NCI-H1092 (cell line): ENCODE measurements at regions not wholly inside any gene's neighbourhood (a gene's known extent, or its start where the extent isn't known, plus 50 kb on each side); places are given as distances from the start of the nearest gene placed in this dataset.

Experiments used
- DNase-seq: peaks from one replicate; lab custom pipeline; 2025; lab: John Stamatoyannopoulos, UW

- DNase-seq, result no peak
Observed at GRCh38 chr2:144715992-144716391, 196.1 kb upstream of the ZEB2 start.

GRCh38 chr2:144713410-144713809 is 193.5 kb upstream of the ZEB2 start:
- no peak for DNase-seq

GRCh38 chr2:144712550-144712940 is 192.6 kb upstream of the ZEB2 start:
- DNase-seq, result no peak

DNA sequence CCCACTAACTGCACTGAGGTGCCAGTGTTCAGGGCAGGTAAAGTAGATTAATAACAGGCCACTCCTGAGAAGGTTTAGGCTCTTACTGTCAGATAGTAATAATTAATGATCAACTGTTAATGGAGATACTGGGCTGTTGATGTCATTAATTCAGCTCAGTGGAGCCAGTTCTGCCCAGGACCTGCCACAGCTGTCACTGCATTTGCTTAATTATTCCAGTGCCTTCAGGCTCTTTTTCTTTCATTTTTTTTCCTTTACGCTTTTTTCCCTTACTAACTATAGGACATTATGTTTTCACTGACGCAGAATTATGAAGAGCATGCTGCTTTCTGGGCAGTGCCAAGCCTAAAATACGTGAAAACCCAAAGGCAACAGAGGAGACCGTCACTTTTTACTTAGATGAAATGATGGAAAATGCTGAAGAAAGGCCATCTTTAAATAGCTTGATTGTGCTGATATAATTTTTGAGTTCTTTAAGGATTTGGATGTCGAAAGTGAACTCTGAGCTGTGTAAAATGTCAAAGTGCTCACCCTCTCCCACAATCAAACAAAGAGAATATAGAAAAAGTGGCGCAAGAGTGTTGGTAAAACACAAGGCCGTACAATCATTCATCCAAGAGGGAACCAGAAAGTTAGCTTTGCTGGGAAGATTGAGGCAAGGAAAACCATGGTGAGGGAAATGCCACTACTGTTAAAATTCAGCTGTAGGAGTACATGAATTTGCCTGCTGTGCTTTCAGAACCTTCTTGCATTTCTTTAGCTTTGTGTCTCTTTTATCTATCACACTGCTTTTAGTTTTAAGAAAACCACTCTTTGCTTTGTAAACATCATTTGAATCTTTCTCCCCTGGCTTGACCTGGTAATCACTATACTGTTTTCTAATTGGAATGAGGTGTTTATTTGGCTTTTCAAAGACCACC is 192.0 kb upstream of the ZEB2 start:
- DNase-seq, result no peak

GRCh38 chr2:144711084-144711483 is 191.2 kb upstream of the ZEB2 start:
- no peak for DNase-seq

GRCh38 chr2:144708626-144709025 is 188.7 kb upstream of the ZEB2 start:
- no peak for DNase-seq

DNA sequence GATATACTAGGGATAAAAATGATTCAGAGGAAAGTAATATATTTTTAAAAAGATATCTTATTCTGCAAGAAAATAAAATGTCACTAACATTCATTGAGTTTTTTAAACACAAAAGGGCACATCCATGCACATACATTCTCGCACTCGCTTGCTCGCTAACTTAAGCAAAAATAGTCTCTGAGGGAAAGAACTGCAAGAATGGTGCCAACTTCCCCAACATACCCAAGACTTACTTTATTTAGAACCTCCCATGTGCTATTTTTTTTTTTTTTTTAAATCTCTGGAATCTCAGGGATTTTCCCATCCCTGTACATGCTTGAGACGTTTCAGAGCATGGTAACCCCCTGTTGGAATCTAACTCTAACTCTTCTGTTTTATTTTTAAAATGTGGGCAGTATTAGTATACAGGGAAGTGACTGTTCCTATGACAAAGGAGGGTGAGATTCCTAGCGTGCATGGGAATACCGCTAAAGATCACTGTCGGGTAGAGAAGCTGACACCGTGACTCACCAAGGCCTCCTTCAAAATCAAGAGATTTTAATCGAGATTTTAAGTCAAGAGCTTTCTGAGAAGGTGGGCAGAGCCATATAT is 187.9 kb upstream of the ZEB2 start:
- no peak for DNase-seq

- DNase-seq, result no peak
Observed at GRCh38 chr2:144706647-144707046, 186.7 kb upstream of the ZEB2 start.

GRCh38 chr2:144705328-144706245 is 185.7 kb upstream of the ZEB2 start:
- DNase-seq, result no peak

GRCh38 chr2:144704709-144705095 is 184.8 kb upstream of the ZEB2 start:
- no peak for DNase-seq

DNA sequence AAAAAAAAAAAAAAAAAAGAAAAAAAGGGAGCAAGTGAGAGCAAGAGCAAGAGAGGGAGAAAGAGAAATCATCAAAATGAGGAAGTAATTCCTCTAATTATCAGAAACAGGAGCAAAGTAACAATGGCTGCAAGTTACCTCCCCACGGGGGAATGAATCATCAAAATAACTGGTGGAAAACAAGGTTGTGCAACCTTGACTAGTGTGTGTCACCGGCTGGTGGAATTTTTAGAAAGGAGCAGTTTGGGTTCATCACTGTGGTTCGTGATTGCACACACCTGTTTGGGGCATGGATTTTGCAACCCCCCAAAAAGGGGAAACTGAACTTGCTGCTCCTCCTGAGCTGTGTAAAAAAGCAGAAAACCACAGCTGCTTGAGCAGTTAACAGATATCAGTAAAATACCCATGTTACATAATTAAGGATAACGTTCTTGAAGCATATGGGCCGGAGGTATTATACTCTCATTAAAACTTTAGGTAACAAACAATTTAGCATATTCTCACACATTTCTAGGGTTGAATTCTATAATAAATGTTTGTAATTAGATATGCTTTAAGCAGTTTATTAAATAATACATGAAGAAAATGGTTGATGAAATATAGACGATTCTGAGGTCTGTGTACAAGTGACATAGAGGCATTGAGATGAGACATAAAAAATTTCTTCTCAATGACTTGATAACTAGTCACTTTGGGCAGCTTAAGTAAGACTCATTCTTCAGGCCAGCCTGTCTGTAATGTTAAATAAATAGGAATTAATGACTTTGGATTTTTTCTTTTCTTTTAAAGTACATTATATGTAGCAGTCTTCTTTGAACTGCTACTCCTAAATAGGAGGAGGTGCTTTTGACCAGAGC is 184.2 kb upstream of the ZEB2 start:
- no peak for DNase-seq

- no peak for DNase-seq
Observed at GRCh38 chr2:144702051-144702450, 182.1 kb upstream of the ZEB2 start.

- no peak for DNase-seq
Observed at GRCh38 chr2:144701259-144701658, 181.3 kb upstream of the ZEB2 start.

- no peak for DNase-seq
Observed at GRCh38 chr2:144698156-144698555, 178.2 kb upstream of the ZEB2 start.

- no peak for DNase-seq
Observed at GRCh38 chr2:144695657-144696056, 175.7 kb upstream of the ZEB2 start.

- DNase-seq, result no peak
Observed at GRCh38 chr2:144694456-144694855, 174.5 kb upstream of the ZEB2 start.

DNA sequence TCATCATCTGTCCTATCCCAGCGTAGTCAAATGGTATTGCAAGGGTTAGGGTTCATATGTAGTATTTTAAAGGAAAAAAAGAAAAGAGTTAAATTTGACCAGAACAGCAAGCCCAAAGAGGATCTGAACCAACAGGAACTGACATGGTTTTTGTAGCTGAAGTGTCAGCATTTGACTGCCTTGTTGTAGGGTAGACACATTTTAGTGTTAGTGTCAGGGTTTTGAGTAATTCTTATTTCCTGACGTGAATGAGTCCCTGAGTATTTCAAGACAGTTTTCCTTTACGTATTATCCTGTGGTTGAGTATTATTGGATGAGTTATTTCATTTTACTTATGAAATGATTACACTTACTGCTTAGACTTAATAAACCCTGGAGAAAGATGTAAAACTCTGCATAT is 173.3 kb upstream of the ZEB2 start:
- no peak for DNase-seq

- DNase-seq, result no peak
Observed at GRCh38 chr2:144692661-144693060, 172.7 kb upstream of the ZEB2 start.

DNA sequence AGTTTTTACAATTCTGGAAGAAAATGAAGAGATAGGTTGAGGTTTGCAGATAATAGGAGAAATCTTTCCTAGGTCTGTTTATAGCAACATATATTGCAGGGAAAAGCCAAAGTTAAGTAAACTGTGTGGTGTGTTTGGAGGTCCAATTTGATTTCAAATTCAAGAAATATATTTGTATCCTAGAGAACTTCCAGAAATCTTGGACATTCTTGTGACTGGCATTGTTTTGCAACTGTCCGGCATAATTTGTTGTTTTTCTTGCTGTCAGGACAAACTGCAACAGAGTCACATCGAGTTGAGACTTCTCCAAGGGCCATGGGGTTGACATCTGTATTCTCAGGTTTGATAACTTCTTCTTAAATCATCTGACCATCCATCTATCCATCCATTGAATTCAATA is 170.9 kb upstream of the ZEB2 start:
- DNase-seq, result no peak

GRCh38 chr2:144686518-144687215 is 166.7 kb upstream of the ZEB2 start:
- no peak for DNase-seq

DNA sequence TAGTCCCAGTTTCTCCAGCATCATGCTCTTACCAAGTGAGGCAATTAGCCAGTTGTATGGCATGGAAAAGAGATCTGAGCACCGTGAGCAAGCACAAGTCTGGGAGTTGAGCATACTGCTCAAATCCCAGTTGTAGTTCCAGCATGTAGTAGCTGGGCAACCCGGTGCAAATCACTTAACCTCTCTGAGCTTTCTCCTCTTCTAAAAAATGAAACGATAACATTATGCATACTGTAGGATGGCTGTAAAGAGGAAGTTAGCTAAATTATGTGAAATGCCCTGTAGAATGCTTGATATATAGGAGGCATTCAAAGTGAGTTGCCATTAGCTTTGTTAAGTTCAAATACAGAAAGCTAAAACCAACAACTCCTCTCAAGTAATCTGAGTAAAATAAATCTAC is 164.0 kb upstream of the ZEB2 start:
- no peak for DNase-seq
